CD8-positive, alpha-beta memory T cell (primary cell): ENCODE measurements at regions not wholly inside any gene's neighbourhood (a gene's known extent, or its start where the extent isn't known, plus 50 kb on each side); places are given as distances from the start of the nearest gene placed in this dataset.
A peak's percentile ranks its signal among the peaks of the same experiment; 100 is the strongest.

Experiments used
- CTCF ChIA-PET: fragments of 350-600 bp; sonication (Branson Sonifier 250); formaldehyde crosslinking; loops from one replicate; lab custom pipeline; 2021; ENCODE audit warnings: antibody characterized with exemption; lab: Charles Lee
- POLR2A ChIA-PET: fragments of 350-600 bp; sonication (Branson Sonifier 250); formaldehyde crosslinking; loops from one replicate; lab custom pipeline; 2021; ENCODE audit warnings: antibody characterized with exemption; lab: Charles Lee
- DNase-seq, 5 donors: peaks; one replicate each; pipeline versions ENCODE4 v3.0.0 to v3.0.0-alpha.2; 2020 to 2022; ENCODE audit warnings: mixed read lengths in 1 of 5
- H3K27ac ChIP-seq: one replicate; pipeline ENCODE4 v1.7.0; 2013; ENCODE audit warnings: low read depth, mild to moderate bottlenecking, low read length, moderate library complexity
- H3K27me3 ChIP-seq: 2 replicates; pipeline ENCODE4 v1.7.0; 2013; ENCODE audit warnings: low read length, mild to moderate bottlenecking; ENCODE audit not compliant: insufficient read depth, poor library complexity, severe bottlenecking
- H3K36me3 ChIP-seq: 2 replicates; pipeline ENCODE4 v1.7.0; 2013; ENCODE audit warnings: mild to moderate bottlenecking, low read length, moderate library complexity; ENCODE audit not compliant: insufficient read depth
- H3K4me1 ChIP-seq: 2 replicates; pipeline ENCODE4 v1.7.0; 2013; ENCODE audit warnings: mild to moderate bottlenecking, low read length, moderate library complexity; ENCODE audit not compliant: insufficient read depth
- H3K4me3 ChIP-seq: 2 replicates; pipeline ENCODE4 v1.7.0; 2013; ENCODE audit warnings: mild to moderate bottlenecking, low read length
- H3K9me3 ChIP-seq: 2 replicates; pipeline ENCODE4 v1.7.0; 2013; ENCODE audit warnings: mild to moderate bottlenecking, low read length
- H3K27ac Mint-ChIP-seq, 8 donors: one replicate each; pipeline ENCODE4 v1.8.0; 2020 to 2021; ENCODE audit warnings: mixed read lengths in 8 of 8, mild to moderate bottlenecking in 6 of 8, inconsistent platforms in 3 of 8, moderate library complexity in 3 of 8
- H3K27me3 Mint-ChIP-seq, 2 donors: one replicate each; pipeline ENCODE4 v1.8.0; 2020 to 2021; ENCODE audit warnings: mixed read lengths in 2 of 2, mild to moderate bottlenecking in 1 of 2, moderate library complexity in 1 of 2
- H3K36me3 Mint-ChIP-seq, 3 donors: one replicate each; pipeline ENCODE4 v1.8.0; 2020 to 2021; ENCODE audit warnings: mixed read lengths in 3 of 3, inconsistent platforms in 1 of 3, mild to moderate bottlenecking in 1 of 3
- H3K4me1 Mint-ChIP-seq, 3 donors: one replicate each; pipeline ENCODE4 v1.8.0; 2020 to 2021; ENCODE audit warnings: mixed read lengths in 3 of 3, inconsistent platforms in 1 of 3, mild to moderate bottlenecking in 1 of 3
- H3K4me3 Mint-ChIP-seq, 7 donors: one replicate each; pipeline ENCODE4 v1.8.0; 2020 to 2021; ENCODE audit warnings: mixed read lengths in 7 of 7, mild to moderate bottlenecking in 6 of 7, moderate library complexity in 4 of 7, inconsistent platforms in 2 of 7
- H3K9me3 Mint-ChIP-seq, 5 donors: one replicate each; pipeline ENCODE4 v1.8.0; 2020 to 2022; ENCODE audit warnings: mixed read lengths in 5 of 5, mild to moderate bottlenecking in 3 of 5, moderate library complexity in 2 of 5, inconsistent platforms in 1 of 5

DNA sequence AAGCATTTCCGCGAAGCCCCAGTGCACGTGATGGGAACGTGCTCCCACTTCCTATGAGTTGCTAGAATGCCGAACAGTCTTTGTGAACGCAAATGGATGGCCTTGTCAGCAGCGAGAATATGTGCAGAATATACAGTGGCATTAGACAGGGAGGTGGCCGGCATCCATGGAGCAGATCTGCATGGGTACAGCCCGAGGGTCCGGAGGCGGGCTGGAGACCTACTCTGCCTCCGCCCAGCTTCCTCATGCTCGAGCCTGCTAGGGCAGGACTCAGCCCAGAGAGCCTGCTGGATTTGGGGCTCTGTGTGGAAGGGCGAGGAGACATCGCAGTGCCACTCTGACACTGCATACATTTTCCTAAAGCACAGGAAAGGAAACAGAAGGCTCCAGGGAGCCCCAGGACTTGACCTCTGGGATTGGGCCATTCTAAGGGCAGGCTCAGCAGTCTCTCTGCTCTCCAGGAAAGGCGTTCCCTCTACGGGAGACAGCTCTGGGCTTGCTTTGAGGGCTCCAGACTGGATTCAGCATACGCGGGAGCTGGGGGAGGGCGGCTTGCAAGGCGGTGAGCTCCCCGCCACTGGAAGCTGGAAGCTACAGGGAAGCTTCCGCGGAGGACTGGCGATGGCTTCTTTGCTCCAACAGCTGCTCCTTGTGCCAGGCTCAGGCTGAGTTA lies 55.9 kb upstream of the UQCRFS1 start:
- peaks cover 0 to 2% (median 0%) of the 10 kb centered on the region in 5 donors for H3K9me3 Mint-ChIP-seq
- DNase-seq: no peak
- H3K4me1 Mint-ChIP-seq: peaks cover 0 to 2% (median 0%) of the 10 kb centered on the region in 3 donors
- no peak overlapping the region for H3K27ac ChIP-seq
- peaks cover 14 to 49% of the 10 kb centered on the region in 2 donors for H3K27me3 Mint-ChIP-seq
- H3K4me3 ChIP-seq: no peak overlapping the region
- H3K4me1 ChIP-seq: no peaks in the 10 kb centered on the region
- CTCF ChIA-PET: interaction anchor here (1.1 kb wide), 1 partner anchor 8 kb away, joined by 4 read pairs; no protein-coding TSS in a partner anchor
- no peak overlapping the region for H3K4me3 Mint-ChIP-seq
- H3K9me3 ChIP-seq: no peaks in the 10 kb centered on the region
- no peak overlapping the region for H3K27ac Mint-ChIP-seq
- no peaks in the 10 kb centered on the region for H3K27me3 ChIP-seq
- no peaks in the 10 kb centered on the region for H3K36me3 Mint-ChIP-seq
- no peaks in the 10 kb centered on the region for H3K36me3 ChIP-seq
- POLR2A ChIA-PET: no interaction called here

DNA sequence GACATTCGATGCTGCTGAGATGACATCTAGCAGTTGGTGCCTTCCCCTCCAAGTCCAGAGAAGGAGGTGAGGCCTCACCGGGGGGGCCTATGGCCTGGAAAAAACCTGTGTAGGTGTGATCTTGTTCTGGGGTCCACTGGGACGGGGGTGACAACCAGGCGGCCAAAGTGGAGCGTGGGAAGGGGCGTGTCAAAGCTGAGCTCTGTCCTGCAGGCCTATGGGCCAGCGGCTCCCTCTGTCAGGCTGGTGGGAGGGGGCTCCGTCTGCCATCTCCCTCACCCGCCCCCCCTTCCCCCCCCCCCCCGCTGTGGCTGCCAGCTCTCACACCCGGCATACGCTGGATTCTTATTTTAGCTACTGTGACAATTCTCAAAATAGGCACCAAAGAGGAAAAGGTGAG lies 56.7 kb upstream of the UQCRFS1 start:
- Histone ChIP-seq H3K27me3 (no peaks in the 10 kb centered on the region), H3K27ac (no peak overlapping the region), H3K9me3 (no peaks in the 10 kb centered on the region), H3K36me3 (no peaks in the 10 kb centered on the region), H3K4me3 (no peak overlapping the region), H3K4me1 (no peaks in the 10 kb centered on the region)
- Mint-ChIP-seq H3K4me3 (no peak overlapping the region), H3K36me3 (no peaks in the 10 kb centered on the region), H3K27ac (no peak overlapping the region), H3K4me1 (no peaks in the 10 kb centered on the region), H3K27me3 (peaks cover 12 to 45% of the 10 kb centered on the region in 2 donors), H3K9me3 (peaks cover 0 to 2% (median 0%) of the 10 kb centered on the region in 5 donors)
- no peak for DNase-seq
- CTCF ChIA-PET: interaction anchor here (1.1 kb wide), 1 partner anchor 9 kb away, joined by 4 read pairs; no protein-coding TSS in a partner anchor
- POLR2A ChIA-PET: no interaction called here

DNA sequence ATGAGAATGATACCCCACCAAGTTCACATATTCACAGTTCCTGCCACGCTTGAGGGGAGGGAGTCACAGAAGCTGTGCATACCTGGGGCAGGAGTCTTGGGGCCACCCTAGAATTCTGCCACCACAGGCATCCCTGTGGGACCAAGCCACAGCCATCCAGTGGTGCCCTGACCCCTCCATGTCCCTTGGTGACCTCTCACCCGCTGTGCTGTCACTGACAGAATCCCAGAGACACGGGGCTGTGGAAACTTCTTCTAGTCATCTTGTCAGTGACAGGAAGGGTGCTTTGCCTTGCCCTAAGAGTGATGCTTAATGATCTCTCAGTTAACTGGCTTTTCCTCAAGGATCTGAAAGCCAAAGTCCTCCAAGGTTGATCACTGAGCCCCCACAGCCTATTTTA lies 58.4 kb upstream of the UQCRFS1 start:
- Mint-ChIP-seq H3K4me1 (peaks cover 0 to 2% (median 0%) of the 10 kb centered on the region in 3 donors), H3K27me3 (peaks cover 6 to 32% of the 10 kb centered on the region in 2 donors), H3K36me3 (no peaks in the 10 kb centered on the region), H3K4me3 (no peak overlapping the region), H3K9me3 (peaks cover 0 to 2% (median 0%) of the 10 kb centered on the region in 5 donors), H3K27ac (no peak overlapping the region)
- Histone ChIP-seq H3K9me3 (no peaks in the 10 kb centered on the region), H3K27me3 (no peaks in the 10 kb centered on the region), H3K4me1 (no peaks in the 10 kb centered on the region), H3K27ac (no peak overlapping the region), H3K4me3 (no peak overlapping the region), H3K36me3 (no peaks in the 10 kb centered on the region)
- CTCF ChIA-PET: no interaction called here
- POLR2A ChIA-PET: no interaction called here
- no peak for DNase-seq

DNA sequence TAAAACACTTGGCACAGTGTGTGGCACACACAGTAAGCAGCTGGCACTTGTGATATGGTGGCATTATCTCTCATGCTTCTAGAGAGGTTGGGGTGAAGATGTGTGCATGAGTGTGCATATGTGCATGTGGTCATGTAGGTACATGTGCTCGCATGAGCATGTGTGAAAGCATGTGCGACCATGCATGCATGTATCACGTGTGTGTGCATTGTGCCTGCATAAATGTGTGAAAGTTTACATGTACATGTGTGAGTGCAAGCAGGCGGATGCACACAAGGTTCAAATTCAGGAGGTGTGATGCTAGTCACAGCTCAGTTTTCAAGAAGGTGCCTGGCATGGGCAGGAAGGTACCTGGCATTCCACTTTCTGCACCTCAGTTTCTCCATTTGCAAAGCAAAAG lies 59.0 kb upstream of the UQCRFS1 start:
- POLR2A ChIA-PET: no interaction called here
- DNase-seq: no peak
- no peaks in the 10 kb centered on the region for H3K36me3 Mint-ChIP-seq
- no peak overlapping the region for H3K27ac Mint-ChIP-seq
- Histone ChIP-seq H3K9me3 (no peaks in the 10 kb centered on the region), H3K4me1 (no peaks in the 10 kb centered on the region), H3K36me3 (no peaks in the 10 kb centered on the region), H3K27ac (no peak overlapping the region), H3K4me3 (no peak overlapping the region), H3K27me3 (no peaks in the 10 kb centered on the region)
- H3K4me3 Mint-ChIP-seq: no peak overlapping the region
- peaks cover 8 to 26% of the 10 kb centered on the region in 2 donors for H3K27me3 Mint-ChIP-seq
- H3K4me1 Mint-ChIP-seq: peaks cover 2 to 6% (median 4%) of the 10 kb centered on the region in 3 donors
- H3K9me3 Mint-ChIP-seq: peaks cover 0 to 2% (median 0%) of the 10 kb centered on the region in 5 donors
- CTCF ChIA-PET: no interaction called here

DNA sequence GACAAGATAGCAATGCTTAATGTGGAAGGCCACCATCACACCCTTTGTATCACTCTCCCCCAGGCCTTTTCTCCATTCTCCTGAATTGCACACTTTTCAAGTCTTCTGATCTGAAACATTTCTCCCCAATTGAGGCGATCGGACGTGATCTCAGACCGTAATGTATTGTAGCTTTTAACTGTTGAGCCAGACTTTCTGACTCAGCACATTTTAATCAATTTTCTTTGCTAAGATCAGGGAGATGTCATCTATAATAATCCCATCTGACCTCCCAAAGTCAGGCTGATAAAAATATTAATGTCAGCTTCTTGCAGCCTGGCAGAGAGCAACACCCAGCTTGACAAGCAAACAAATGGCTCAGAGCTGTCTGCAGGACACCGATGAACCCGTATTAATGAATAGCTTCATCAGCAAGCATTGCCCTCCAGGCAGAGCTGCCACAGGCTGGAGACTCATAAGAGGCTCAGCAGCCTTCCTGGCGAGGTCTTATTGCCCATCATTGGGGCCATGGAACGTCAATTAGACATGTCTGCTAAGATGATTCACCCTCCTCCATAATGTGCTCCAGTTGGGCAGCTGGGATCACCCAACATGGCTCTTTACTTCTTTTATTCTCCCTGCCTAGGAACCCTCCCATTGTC lies 60.2 kb upstream of the UQCRFS1 start:
- H3K9me3 ChIP-seq: no peaks in the 10 kb centered on the region
- POLR2A ChIA-PET: no interaction called here

DNA sequence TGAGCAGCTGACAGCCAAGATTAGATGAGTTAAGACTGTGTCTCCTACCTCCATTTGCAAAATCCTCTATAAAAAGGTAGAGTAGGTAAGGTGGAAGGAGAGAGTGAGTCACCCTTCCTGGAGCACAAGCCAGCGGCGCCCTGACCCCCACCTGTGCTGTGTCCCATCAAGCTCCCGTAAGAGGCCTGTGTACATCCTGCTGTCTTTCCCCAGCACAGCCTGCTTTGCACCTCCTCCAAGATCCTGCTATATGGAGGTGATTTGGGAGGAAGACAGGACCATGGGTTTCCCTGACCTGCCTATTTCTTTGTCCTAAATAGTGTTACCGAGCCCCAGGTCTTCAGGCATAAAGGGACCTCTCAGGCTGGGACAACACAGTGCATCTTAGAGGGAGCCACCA lies 62.3 kb upstream of the UQCRFS1 start:
- H3K27ac ChIP-seq: no peak overlapping the region
- H3K9me3 ChIP-seq: no peaks in the 10 kb centered on the region
- Mint-ChIP-seq H3K4me3 (no peak overlapping the region), H3K9me3 (no peaks in the 10 kb centered on the region), H3K4me1 (peaks cover 10 to 16% (median 12%) of the 10 kb centered on the region in 3 donors), H3K36me3 (no peaks in the 10 kb centered on the region), H3K27me3 (peaks cover 2% of the 10 kb centered on the region in 2 donors), H3K27ac (no peak overlapping the region)
- POLR2A ChIA-PET: no interaction called here
- H3K4me3 ChIP-seq: no peak overlapping the region
- H3K36me3 ChIP-seq: no peaks in the 10 kb centered on the region
- no peak for DNase-seq
- CTCF ChIA-PET: no interaction called here
- no peaks in the 10 kb centered on the region for H3K27me3 ChIP-seq
- H3K4me1 ChIP-seq: peaks cover 6% of the 10 kb centered on the region

More for the DNA sequence above, 60.2 kb upstream of the UQCRFS1 start:
- Mint-ChIP-seq H3K9me3 (peaks cover 0 to under 1% (median 0%) of the 10 kb centered on the region in 5 donors), H3K4me1 (peaks cover 10 to 16% (median 12%) of the 10 kb centered on the region in 3 donors), H3K27me3 (peaks cover 3 to 17% of the 10 kb centered on the region in 2 donors), H3K4me3 (no peak overlapping the region), H3K27ac (no peak overlapping the region), H3K36me3 (no peaks in the 10 kb centered on the region)
- no peak overlapping the region for H3K27ac ChIP-seq
- no peak overlapping the region for H3K4me3 ChIP-seq
- CTCF ChIA-PET: interaction anchor here (1.4 to 1.6 kb wide), 2 partner anchors 8 to 12 kb away, joined by 3 to 4 read pairs; no protein-coding TSS in a partner anchor
- no peak for DNase-seq
- H3K27me3 ChIP-seq: no peaks in the 10 kb centered on the region
- H3K36me3 ChIP-seq: no peaks in the 10 kb centered on the region
- H3K4me1 ChIP-seq: peaks cover 6% of the 10 kb centered on the region

DNA sequence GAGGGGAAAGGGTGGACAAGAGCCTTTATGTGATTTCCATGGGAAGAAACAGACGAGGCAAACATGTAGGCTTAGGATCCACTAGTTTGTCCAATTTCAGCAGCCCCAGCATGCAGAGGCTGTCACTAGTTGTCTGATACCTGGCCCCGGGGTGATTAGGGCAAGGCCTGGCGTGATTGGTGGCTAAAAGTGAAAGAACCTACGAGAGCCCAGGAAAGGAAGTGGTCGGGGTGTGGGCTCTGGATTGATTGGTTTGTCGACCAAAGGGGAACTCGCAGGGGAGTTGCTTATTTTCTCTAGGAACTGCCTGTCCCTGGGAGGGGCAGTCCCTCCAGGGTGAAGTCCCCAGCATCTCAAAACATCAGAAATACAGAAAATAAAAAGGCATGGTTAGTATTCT lies 64.2 kb upstream of the UQCRFS1 start:
- Histone ChIP-seq H3K4me3 (no peak overlapping the region), H3K27ac (peak overlapping the region; percentile 0), H3K4me1 (peaks cover 6% of the 10 kb centered on the region), H3K9me3 (no peaks in the 10 kb centered on the region), H3K36me3 (no peaks in the 10 kb centered on the region), H3K27me3 (no peaks in the 10 kb centered on the region)
- Mint-ChIP-seq H3K4me1 (peaks cover 10 to 16% (median 12%) of the 10 kb centered on the region in 3 donors), H3K4me3 (peak overlapping the region in 6 of 7 donors; percentile 57 to 75 (median 72)), H3K27me3 (peaks cover 2 to 13% of the 10 kb centered on the region in 2 donors), H3K27ac (peak overlapping the region in 7 of 8 donors; percentile 47 to 95 (median 86)), H3K36me3 (no peaks in the 10 kb centered on the region), H3K9me3 (no peaks in the 10 kb centered on the region)
- CTCF ChIA-PET: no interaction called here
- POLR2A ChIA-PET: no interaction called here
- DNase-seq: peak; percentile 50 to 75 (median 66)

DNA sequence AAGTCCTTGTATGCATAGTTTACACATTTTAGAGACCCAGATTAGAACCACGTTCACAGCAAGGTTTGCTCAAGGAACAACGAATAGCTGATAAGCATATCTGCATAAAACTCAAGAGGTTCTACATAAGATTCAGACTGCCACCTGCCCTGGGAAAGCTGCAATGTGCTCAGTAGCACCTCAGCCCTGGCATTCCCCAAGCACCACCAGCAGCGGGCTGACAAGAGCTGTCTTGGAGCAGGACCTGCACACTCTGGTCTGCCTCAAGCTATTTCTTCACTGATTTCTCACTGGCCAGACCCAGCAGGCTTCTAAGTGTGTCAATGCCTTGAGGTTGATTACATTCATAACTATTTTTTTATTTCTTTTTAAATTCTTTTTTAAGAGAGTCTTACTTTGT lies 65.8 kb upstream of the UQCRFS1 start:
- H3K9me3 Mint-ChIP-seq: peaks cover 0 to 2% (median 0%) of the 10 kb centered on the region in 5 donors
- POLR2A ChIA-PET: no interaction called here

More for the DNA sequence above, 65.8 kb upstream of the UQCRFS1 start:
- no peak overlapping the region for H3K27ac Mint-ChIP-seq
- peaks cover 7 to 28% of the 10 kb centered on the region in 2 donors for H3K27me3 Mint-ChIP-seq
- no peak overlapping the region for H3K4me3 Mint-ChIP-seq
- no peaks in the 10 kb centered on the region for H3K36me3 Mint-ChIP-seq
- CTCF ChIA-PET: no interaction called here
- no peaks in the 10 kb centered on the region for H3K36me3 ChIP-seq
- peaks cover 5% of the 10 kb centered on the region for H3K27me3 ChIP-seq
- no peak for DNase-seq
- no peak overlapping the region for H3K4me3 ChIP-seq
- H3K4me1 Mint-ChIP-seq: peaks cover 10 to 16% (median 12%) of the 10 kb centered on the region in 3 donors
- H3K4me1 ChIP-seq: peaks cover 6% of the 10 kb centered on the region
- H3K9me3 ChIP-seq: no peaks in the 10 kb centered on the region
- no peak overlapping the region for H3K27ac ChIP-seq
